Tibial nerve (tissue), 3 donors: ENCODE measurements at regions not wholly inside any gene's neighbourhood (a gene's known extent, or its start where the extent isn't known, plus 50 kb on each side); places are given as distances from the start of the nearest gene placed in this dataset.

Experiments
- POLR2A ChIP-seq, 2 donors: fragments of 450-650 bp; IDR thresholded peaks; one replicate each; pipeline ENCODE4 v1.6.1; 2017; ENCODE audit warnings: antibody characterized with exemption in 2 of 2, mild to moderate bottlenecking in 2 of 2, moderate library complexity in 2 of 2
- TF ChIP-seq, protein P1 (sequence below), 5 experiments: fragments of 200-600 bp in 3 of 5; fragments of 450-650 bp in 2 of 5; sonication (generic) in 3 of 5; IDR thresholded peaks; one replicate each; pipeline ENCODE4 v1.5.1; 2016 to 2019; ENCODE audit warnings: antibody characterized with exemption in 5 of 5, mild to moderate bottlenecking in 3 of 5, moderate library complexity in 2 of 5

DNA sequence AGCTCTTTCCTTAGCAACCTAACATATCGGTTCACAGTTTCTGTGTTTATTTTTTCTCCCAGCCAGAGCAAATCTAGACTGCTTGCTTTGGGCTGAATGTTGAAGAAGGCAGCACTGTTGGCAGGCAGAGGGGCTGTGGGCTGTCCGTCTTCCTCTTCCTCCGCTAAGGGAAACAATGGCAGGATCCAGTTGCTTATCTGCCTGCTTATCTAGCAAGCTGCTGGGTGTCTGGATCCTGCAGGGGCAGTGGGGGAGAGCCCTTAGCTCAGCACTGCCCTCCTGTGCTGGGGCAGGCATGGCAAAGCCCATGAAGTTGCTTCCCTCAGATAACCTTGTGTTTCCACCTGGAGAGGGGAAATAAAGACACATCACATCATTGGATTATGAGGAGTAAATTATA lies 92.7 kb upstream of the CD93 start:
- TF ChIP-seq, protein P1, sequence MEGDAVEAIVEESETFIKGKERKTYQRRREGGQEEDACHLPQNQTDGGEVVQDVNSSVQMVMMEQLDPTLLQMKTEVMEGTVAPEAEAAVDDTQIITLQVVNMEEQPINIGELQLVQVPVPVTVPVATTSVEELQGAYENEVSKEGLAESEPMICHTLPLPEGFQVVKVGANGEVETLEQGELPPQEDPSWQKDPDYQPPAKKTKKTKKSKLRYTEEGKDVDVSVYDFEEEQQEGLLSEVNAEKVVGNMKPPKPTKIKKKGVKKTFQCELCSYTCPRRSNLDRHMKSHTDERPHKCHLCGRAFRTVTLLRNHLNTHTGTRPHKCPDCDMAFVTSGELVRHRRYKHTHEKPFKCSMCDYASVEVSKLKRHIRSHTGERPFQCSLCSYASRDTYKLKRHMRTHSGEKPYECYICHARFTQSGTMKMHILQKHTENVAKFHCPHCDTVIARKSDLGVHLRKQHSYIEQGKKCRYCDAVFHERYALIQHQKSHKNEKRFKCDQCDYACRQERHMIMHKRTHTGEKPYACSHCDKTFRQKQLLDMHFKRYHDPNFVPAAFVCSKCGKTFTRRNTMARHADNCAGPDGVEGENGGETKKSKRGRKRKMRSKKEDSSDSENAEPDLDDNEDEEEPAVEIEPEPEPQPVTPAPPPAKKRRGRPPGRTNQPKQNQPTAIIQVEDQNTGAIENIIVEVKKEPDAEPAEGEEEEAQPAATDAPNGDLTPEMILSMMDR (IDR thresholded peaks at IDR 0.05) = no peak
- no peak for TF ChIP-seq POLR2A (IDR thresholded peaks at IDR 0.05)
